GM13976 (cell line): ENCODE measurements at regions not wholly inside any gene's neighbourhood (a gene's known extent, or its start where the extent isn't known, plus 50 kb on each side); places are given as distances from the start of the nearest gene placed in this dataset.
"Not testable (repeated sequence)": the region's sequence is repeated elsewhere in the genome, so short reads cannot be mapped to it uniquely, and the experiment has no call there.

Experiments used
- DNase-seq: peaks from one replicate; pipeline ENCODE4 v3.0.0; 2012; ENCODE audit warnings: low spot score
- CTCF ChIP-seq: IDR thresholded peaks from 2 replicates; pipeline ENCODE4 v1.5.1; 2012; ENCODE audit warnings: borderline replicate concordance, mild to moderate bottlenecking; ENCODE audit not compliant: insufficient read depth; ENCODE audit errors: extremely low read depth, missing control alignments, control extremely low read depth
- in situ Hi-C: fragments of 300-500 bp; cut with MboI; formaldehyde crosslinking; loops from one replicate; pipeline ENCODE4 v1.12.0; 2022; ENCODE audit warnings: low sequenced_read_pairs, mixed read lengths, inconsistent platforms; ENCODE audit not compliant: unreplicated experiment

GRCh38 chr3:80618295-80619256 is 850.8 kb upstream of the ROBO1 start:
- TF ChIP-seq CTCF: no peak
- in situ Hi-C loops: no loop called here
- no peak for DNase-seq

- no peak for TF ChIP-seq CTCF
- DNase-seq: no peak
- in situ Hi-C loops: no loop called here
Observed at GRCh38 chr3:80612366-80612765, 844.6 kb upstream of the ROBO1 start.

- in situ Hi-C loops, DNase-seq: not testable (repeated sequence)
Observed at GRCh38 chr3:80608072-80608471, 840.3 kb upstream of the ROBO1 start.

GRCh38 chr3:80606073-80606472 is 838.3 kb upstream of the ROBO1 start:
- in situ Hi-C loops: no loop called here
- DNase-seq: no peak
- TF ChIP-seq CTCF: no peak

- in situ Hi-C loops: no loop called here
- DNase-seq: no peak
- TF ChIP-seq CTCF: no peak
Observed at GRCh38 chr3:80601479-80601878, 833.7 kb upstream of the ROBO1 start.

GRCh38 chr3:80592792-80593191 is 825.0 kb upstream of the ROBO1 start:
- in situ Hi-C loops: no loop called here
- no peak for DNase-seq

More at GRCh38 chr3:80592792-80593191, 825.0 kb upstream of the ROBO1 start:
- no peak for TF ChIP-seq CTCF
